Fibroblast of lung (primary cell): ENCODE measurements at regions not wholly inside any gene's neighbourhood (a gene's known extent, or its start where the extent isn't known, plus 50 kb on each side); places are given as distances from the start of the nearest gene placed in this dataset.
"Not testable (repeated sequence)": the region's sequence is repeated elsewhere in the genome, so short reads cannot be mapped to it uniquely, and the experiment has no call there.

Experiments
- DNase-seq, 2 donors: peaks; one replicate each; pipeline versions ENCODE4 v3.0.0 to v3.0.0-alpha.2; 2010; ENCODE audit warnings: low read depth in 2 of 2
- H2AFZ ChIP-seq: 2 replicates; pipeline ENCODE4 v1.5.1; 2012; ENCODE audit warnings: low read length, control low read depth, inconsistent platforms
- H3K27ac ChIP-seq: 2 replicates; pipeline ENCODE4 v1.5.1; 2011; ENCODE audit warnings: low read length, control low read depth; ENCODE audit not compliant: insufficient read depth
- H3K27me3 ChIP-seq: 2 replicates; pipeline ENCODE4 v1.5.1; 2011; ENCODE audit warnings: mild to moderate bottlenecking, low read length; ENCODE audit not compliant: control insufficient read depth, insufficient read depth
- H3K36me3 ChIP-seq: 2 replicates; pipeline ENCODE4 v1.5.1; 2011; ENCODE audit warnings: low read length; ENCODE audit not compliant: control insufficient read depth, insufficient read depth
- H3K4me1 ChIP-seq: 2 replicates; pipeline ENCODE4 v1.5.1; 2011; ENCODE audit warnings: low read length; ENCODE audit not compliant: control insufficient read depth, insufficient read depth; ENCODE audit errors: extremely low read depth
- H3K4me2 ChIP-seq: 2 replicates; pipeline ENCODE4 v1.5.1; 2011; ENCODE audit warnings: low read length, control low read depth; ENCODE audit not compliant: insufficient read depth; ENCODE audit errors: extremely low read depth
- H3K4me3 ChIP-seq, 4 experiments: fragments of 200-600 bp in 1 of 4; sonication (generic) in 1 of 4; replicated peaks in 1 of 4; 2 replicates each; pipeline ENCODE4 v1.5.1; 2011 to 2016; ENCODE audit warnings: low read length in 4 of 4, low read depth in 3 of 4, mild to moderate bottlenecking in 3 of 4, control low read depth in 2 of 4, inconsistent platforms in 1 of 4, mixed read lengths in 1 of 4; ENCODE audit not compliant: insufficient read depth in 1 of 4; ENCODE audit errors: control extremely low read depth in 1 of 4
- H3K79me2 ChIP-seq: 2 replicates; pipeline ENCODE4 v1.5.1; 2012; ENCODE audit warnings: mild to moderate bottlenecking, low read length, inconsistent platforms; ENCODE audit not compliant: control insufficient read depth, insufficient read depth
- H3K9ac ChIP-seq: 2 replicates; pipeline ENCODE4 v1.5.1; 2011; ENCODE audit warnings: mild to moderate bottlenecking, low read length, control low read depth; ENCODE audit not compliant: insufficient read depth
- H3K9me3 ChIP-seq: 2 replicates; pipeline ENCODE4 v1.5.1; 2012; ENCODE audit warnings: low read depth, low read length; ENCODE audit not compliant: control insufficient read depth, insufficient read depth
- H4K20me1 ChIP-seq: 2 replicates; pipeline ENCODE4 v1.5.1; 2011; ENCODE audit warnings: low read length; ENCODE audit not compliant: control insufficient read depth, insufficient read depth; ENCODE audit errors: extremely low read depth
- CTCF ChIP-seq, 2 donors: IDR thresholded peaks in 1 of 2; conservative IDR thresholded peaks in 1 of 2; 1 replicate in 1 of 2; 2 replicates in 1 of 2; pipeline ENCODE4 v1.5.1; 2011 to 2012; ENCODE audit warnings: low read length in 2 of 2, control low read depth in 1 of 2, inconsistent platforms in 1 of 2, low read depth in 1 of 2, mild to moderate bottlenecking in 1 of 2
- EZH2 ChIP-seq: IDR thresholded peaks from 2 replicates; pipeline ENCODE4 v1.5.1; 2012; ENCODE audit warnings: low read length, control low read depth, mild to moderate bottlenecking; ENCODE audit errors: missing control alignments

GRCh38 chr10:91096274-91096673 is 124.2 kb upstream of the PCGF5 start:
- no peaks in the 10 kb centered on the region for H3K79me2 ChIP-seq
- H4K20me1 ChIP-seq, result no peaks in the 10 kb centered on the region
- no peaks in the 10 kb centered on the region for H3K27me3 ChIP-seq
- no peak overlapping the region for H3K4me2 ChIP-seq
- no peaks in the 10 kb centered on the region for H3K9me3 ChIP-seq
- H3K9ac ChIP-seq, result no peak overlapping the region
- no peak for TF ChIP-seq CTCF (conservative IDR thresholded peaks at IDR 0.05 in 1 of 2, IDR thresholded peaks at IDR 0.05 in 1 of 2; ENCODE audit: low read depth in 1 of 2, low read length in 2 of 2)
- no peak for TF ChIP-seq EZH2
- H2AFZ ChIP-seq, result no peak overlapping the region
- H3K27ac ChIP-seq, result no peak overlapping the region
- no peak for DNase-seq
- H3K4me1 ChIP-seq, result no peaks in the 10 kb centered on the region
- no peak overlapping the region for H3K4me3 ChIP-seq
- no peaks in the 10 kb centered on the region for H3K36me3 ChIP-seq

- H4K20me1 ChIP-seq, result no peaks in the 10 kb centered on the region
- H2AFZ ChIP-seq, result no peak overlapping the region
- H3K4me1 ChIP-seq, result no peaks in the 10 kb centered on the region
- no peaks in the 10 kb centered on the region for H3K9me3 ChIP-seq
- TF ChIP-seq EZH2, result no peak
- no peak for TF ChIP-seq CTCF (conservative IDR thresholded peaks at IDR 0.05 in 1 of 2, IDR thresholded peaks at IDR 0.05 in 1 of 2; ENCODE audit: low read depth in 1 of 2, low read length in 2 of 2)
- no peak for DNase-seq
- no peak overlapping the region for H3K27ac ChIP-seq
- H3K4me2 ChIP-seq, result no peak overlapping the region
- no peaks in the 10 kb centered on the region for H3K36me3 ChIP-seq
- no peaks in the 10 kb centered on the region for H3K79me2 ChIP-seq
- no peak overlapping the region for H3K4me3 ChIP-seq
- no peak overlapping the region for H3K9ac ChIP-seq
- no peaks in the 10 kb centered on the region for H3K27me3 ChIP-seq
Observed at GRCh38 chr10:91097313-91097712, 123.2 kb upstream of the PCGF5 start.

- not testable (repeated sequence) for H3K27me3 ChIP-seq, H3K36me3 ChIP-seq, H3K9ac ChIP-seq, H3K4me1 ChIP-seq, H3K27ac ChIP-seq, H3K4me2 ChIP-seq, DNase-seq, H3K9me3 ChIP-seq, H3K4me3 ChIP-seq, H4K20me1 ChIP-seq, H2AFZ ChIP-seq, H3K79me2 ChIP-seq
Observed at GRCh38 chr10:91098021-91098420, 122.4 kb upstream of the PCGF5 start.
